OCI-LY1 (cell line): ENCODE measurements at regions not wholly inside any gene's neighbourhood (a gene's known extent, or its start where the extent isn't known, plus 50 kb on each side); places are given as distances from the start of the nearest gene placed in this dataset.

Source experiments
- CTCF ChIP-seq: fragments of 200-600 bp; sonication (generic), shearing (Covaris generic); IDR thresholded peaks from 2 replicates; pipeline ENCODE4 v1.5.1; 2017; ENCODE audit warnings: mild to moderate bottlenecking, antibody characterized with exemption, low read length, moderate library complexity, mixed read lengths
- EZH2 ChIP-seq: fragments of 200-600 bp; sonication (generic), shearing (Covaris generic); IDR thresholded peaks from 2 replicates; pipeline ENCODE4 v1.8.0; 2017; ENCODE audit warnings: borderline replicate concordance, mixed run types, mild to moderate bottlenecking, antibody characterized with exemption, low read length, moderate library complexity, mixed read lengths

DNA sequence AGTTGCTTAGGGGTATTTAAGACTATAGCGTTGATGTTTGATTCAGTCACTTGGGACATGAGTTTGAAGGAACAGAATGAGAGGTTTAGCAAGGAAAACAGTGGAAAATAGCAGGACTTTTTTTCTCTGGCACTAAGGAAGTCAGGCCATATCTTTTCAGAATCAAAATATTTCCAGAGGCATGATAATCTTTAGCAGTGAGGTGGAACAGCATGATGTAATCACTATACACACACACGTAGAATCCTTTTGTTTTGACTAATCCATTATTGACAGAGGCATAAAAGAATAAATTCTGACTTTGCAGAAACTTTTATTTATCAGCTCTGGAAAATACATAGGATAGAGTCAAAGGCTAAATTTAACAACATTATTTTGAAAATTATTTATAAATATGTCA lies 174.1 kb downstream of the ZPLD1 start:
- TF ChIP-seq CTCF (no peak), EZH2 (no peak)
